Loucy (cell line): ENCODE measurements at regions not wholly inside any gene's neighbourhood (a gene's known extent, or its start where the extent isn't known, plus 50 kb on each side); places are given as distances from the start of the nearest gene placed in this dataset.

Experiments used
- CTCF ChIP-seq: fragments of 200-600 bp; sonication (generic); conservative IDR thresholded peaks from 2 replicates; pipeline ENCODE4 v1.5.1; 2014; ENCODE audit warnings: mild to moderate bottlenecking, antibody characterized with exemption, low read length
- EZH2phosphoT487 ChIP-seq: fragments of 200-600 bp; IDR thresholded peaks from 2 replicates; pipeline ENCODE4 v1.6.1; 2018; ENCODE audit warnings: antibody characterized with exemption, mild to moderate bottlenecking, moderate library complexity, borderline replicate concordance

GRCh38 chr5:165407352-165407751 lies 1901.9 kb downstream of the MAT2B start:
- TF ChIP-seq CTCF (no peak), EZH2phosphoT487 (no peak)
